ENCODE measurements at regions not wholly inside any gene's neighbourhood (a gene's known extent, or its start where the extent isn't known, plus 50 kb on each side); places are given as distances from the start of the nearest gene placed in this dataset.

DNA sequence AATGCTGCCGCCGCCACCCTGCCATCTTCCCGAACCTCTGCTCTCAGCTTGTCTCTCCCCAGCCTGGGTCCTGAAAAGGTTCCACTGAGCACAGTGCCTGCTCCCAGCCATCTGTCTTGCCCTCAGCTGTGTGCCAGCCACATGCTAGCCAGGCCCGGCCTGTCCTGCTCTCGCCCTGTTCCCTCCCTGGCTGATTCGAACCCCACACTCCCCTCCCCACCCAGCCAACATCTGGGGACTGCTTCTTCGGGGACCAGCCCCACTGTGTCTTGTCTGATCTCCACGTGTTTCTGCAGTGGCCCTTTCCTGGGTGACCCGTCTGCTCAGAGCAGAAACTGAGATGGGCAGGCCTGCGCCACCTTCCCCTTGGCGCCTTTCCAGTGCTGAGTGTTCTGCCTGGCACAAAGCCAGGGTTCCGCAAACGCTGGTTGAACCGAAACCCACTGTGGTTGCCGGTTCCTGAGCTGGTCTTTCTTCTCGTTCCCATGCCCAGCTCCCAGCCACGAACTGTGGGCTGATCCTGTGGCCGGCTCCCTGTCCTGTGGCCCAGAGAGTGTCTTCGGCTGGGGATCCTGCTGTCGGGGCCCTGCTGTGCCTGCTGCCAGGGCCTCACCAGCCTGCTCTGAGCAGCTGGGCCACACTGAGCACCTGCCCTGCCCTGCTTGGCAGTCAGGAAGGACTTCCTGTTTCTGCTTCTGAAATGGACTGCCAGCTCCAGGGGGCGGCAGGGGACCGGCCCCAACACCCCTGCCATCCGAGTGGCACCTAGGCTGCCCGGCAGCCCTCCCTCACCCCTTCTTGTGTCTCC is 62.7 kb upstream of the KLF13 start:
- no peak overlapping the region for H3K9ac ChIP-seq (ENCODE audit: insufficient read length)

DNA sequence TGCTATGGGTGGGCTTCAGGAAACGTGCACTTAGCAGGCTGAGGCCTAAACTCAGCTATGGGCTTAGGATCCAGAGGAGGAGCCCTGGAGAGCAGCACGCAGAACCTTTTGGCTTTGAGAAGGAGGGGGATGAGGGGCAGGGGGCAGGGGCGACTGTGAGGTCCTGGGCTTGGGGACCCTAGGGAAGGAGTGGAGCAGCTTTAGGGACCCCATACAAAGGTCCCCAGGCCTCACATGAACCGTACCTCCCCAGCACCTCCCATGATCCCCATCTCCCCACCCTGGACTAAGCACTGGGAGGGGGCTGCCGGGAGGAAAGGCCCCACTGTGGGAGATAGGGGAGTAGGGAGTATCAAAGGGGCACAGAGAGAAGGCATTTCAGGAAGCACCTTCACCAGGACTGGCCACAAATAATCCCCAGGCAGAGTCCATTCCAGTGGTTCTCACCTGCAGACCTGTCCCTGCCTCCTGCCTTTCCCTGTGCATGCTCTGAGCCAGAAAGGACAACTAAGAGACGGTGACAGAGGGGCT is 62.0 kb upstream of the KLF13 start:
- TF ChIP-seq EZH2 (IDR thresholded peaks at IDR 0.05) (no peak), FOXP2 (optimal IDR thresholded peaks at IDR 0.05; ENCODE audit: control extremely low read depth, extremely low read length, insufficient read depth) (no peak), POLR2AphosphoS5 (IDR thresholded peaks at IDR 0.05; ENCODE audit: borderline replicate concordance, low read depth, low read length) (no peak)
- no peak for DNase-seq (ENCODE audit: low read depth, low spot score)
- Histone ChIP-seq H3K4me3 (no peak overlapping the region), H3K9ac (ENCODE audit: insufficient read length) (no peak overlapping the region), H3K36me3 (ENCODE audit: insufficient read depth, low read length) (no peaks in the 10 kb centered on the region), H3K27ac (no peak overlapping the region), H3K9me3 (ENCODE audit: low read depth, low read length) (no peaks in the 10 kb centered on the region)

More for the DNA sequence above, 62.7 kb upstream of the KLF13 start:
- TF ChIP-seq POLR2AphosphoS5 (IDR thresholded peaks at IDR 0.05; ENCODE audit: borderline replicate concordance, low read depth, low read length) = no peak
- no peak for TF ChIP-seq FOXP2 (optimal IDR thresholded peaks at IDR 0.05; ENCODE audit: control extremely low read depth, extremely low read length, insufficient read depth)
- no peak for TF ChIP-seq EZH2 (IDR thresholded peaks at IDR 0.05)
- Histone ChIP-seq H3K4me3 (no peak overlapping the region), H3K36me3 (ENCODE audit: insufficient read depth, low read length) (no peaks in the 10 kb centered on the region), H3K27ac (no peak overlapping the region), H3K9me3 (ENCODE audit: low read depth, low read length) (no peaks in the 10 kb centered on the region)
- DNase-seq (ENCODE audit: low read depth, low spot score) = no peak

DNA sequence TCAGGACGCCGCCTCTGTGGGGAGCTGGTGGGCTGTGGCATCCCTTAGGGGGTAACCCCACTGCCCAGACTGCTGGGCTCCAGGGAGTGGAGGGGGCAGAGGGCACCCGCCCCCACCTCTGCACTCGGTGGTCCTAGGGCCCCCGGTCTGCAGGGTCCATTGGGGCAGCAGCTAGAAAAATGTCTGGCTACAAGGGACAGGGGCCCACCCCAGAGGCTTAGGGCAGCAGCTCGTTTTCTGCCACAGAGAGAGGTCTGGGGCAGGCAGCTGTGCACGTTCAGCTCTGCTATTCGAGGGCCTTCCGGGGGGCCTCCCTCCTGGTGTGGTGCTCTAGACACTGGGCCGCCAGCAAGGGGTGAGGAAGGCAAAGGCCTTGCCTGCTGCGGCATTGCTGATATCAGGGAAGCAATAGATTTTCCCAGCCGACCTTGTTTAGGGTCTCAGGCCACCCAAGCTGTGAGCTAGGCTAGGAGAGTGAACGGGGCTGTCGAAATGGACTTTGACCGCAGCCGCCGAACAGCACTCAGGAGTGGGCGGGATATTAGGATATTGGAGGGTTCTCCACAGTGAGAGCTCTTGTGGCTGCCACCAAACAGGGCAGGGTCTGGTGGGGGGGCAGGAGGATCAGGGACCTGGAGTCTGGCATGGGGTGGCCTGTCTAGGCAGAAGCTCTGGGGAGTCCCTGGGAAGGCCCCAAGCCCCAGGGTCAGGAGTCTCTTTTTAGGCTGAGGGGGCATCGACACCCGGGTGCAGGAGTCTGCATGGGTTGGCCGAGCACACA is 61.4 kb upstream of the KLF13 start:
- DNase-seq (ENCODE audit: low read depth, low spot score) = no peak
- H3K36me3 ChIP-seq (ENCODE audit: insufficient read depth, low read length) = no peaks in the 10 kb centered on the region
- H3K27ac ChIP-seq = no peak overlapping the region
- no peaks in the 10 kb centered on the region for H3K9me3 ChIP-seq (ENCODE audit: low read depth, low read length)
- no peak overlapping the region for H3K9ac ChIP-seq (ENCODE audit: insufficient read length)
- TF ChIP-seq EZH2 (IDR thresholded peaks at IDR 0.05) (no peak), POLR2AphosphoS5 (IDR thresholded peaks at IDR 0.05; ENCODE audit: borderline replicate concordance, low read depth, low read length) (no peak), FOXP2 (optimal IDR thresholded peaks at IDR 0.05; ENCODE audit: control extremely low read depth, extremely low read length, insufficient read depth) (no peak)
- H3K4me3 ChIP-seq = no peak overlapping the region

DNA sequence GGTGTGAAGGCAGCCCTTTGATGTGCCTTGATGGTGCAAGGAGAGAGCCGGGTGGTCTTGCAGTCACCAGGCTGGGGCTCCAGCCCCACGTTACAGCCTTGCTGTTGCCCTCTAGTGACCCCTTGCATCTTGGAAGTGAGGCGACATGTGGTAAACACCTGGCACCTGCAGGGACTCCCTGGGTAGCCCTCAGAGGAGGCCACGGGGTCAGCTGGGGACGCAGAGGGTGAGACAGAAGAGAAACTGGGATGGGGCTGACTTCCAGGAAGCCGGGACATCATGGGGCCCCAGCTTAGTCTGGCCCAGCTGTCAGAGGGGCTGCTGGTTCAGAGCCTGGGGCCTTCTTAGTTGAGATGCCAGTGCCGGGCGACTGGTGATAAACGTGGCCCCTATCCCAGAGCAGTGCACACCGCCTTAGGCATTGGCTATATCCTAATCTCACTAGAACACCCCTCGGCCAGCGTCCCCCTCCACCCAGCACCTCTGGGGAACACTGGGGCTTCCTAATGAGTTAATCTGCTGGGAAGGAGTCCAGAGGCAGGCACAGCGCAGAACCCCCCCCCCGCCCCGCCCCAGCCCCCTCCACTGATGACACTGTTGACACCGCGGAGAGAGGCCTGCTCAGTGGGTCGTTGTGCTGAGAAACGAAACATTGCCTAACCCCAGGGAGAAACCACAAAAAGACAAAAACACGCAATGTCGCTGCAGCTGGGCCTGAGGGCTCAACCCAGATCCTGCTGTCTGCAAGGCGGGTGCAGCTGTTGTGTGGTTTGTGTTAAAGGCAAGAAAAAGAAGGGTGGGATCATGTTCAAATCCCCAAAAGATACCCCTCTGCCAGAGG is 60.5 kb upstream of the KLF13 start:
- peak; percentile 63 for TF ChIP-seq FOXP2 (optimal IDR thresholded peaks at IDR 0.05; ENCODE audit: control extremely low read depth, extremely low read length, insufficient read depth)
- no peak for TF ChIP-seq POLR2AphosphoS5 (IDR thresholded peaks at IDR 0.05; ENCODE audit: borderline replicate concordance, low read depth, low read length)
- DNase-seq (ENCODE audit: low read depth, low spot score) = peak; percentile 5
- H3K9ac ChIP-seq (ENCODE audit: insufficient read length) = no peak overlapping the region
- H3K27ac ChIP-seq = no peak overlapping the region
- H3K36me3 ChIP-seq (ENCODE audit: insufficient read depth, low read length) = no peaks in the 10 kb centered on the region
- no peaks in the 10 kb centered on the region for H3K9me3 ChIP-seq (ENCODE audit: low read depth, low read length)
- H3K4me3 ChIP-seq = no peak overlapping the region; the same call in 1 of the 2 replicates

DNA sequence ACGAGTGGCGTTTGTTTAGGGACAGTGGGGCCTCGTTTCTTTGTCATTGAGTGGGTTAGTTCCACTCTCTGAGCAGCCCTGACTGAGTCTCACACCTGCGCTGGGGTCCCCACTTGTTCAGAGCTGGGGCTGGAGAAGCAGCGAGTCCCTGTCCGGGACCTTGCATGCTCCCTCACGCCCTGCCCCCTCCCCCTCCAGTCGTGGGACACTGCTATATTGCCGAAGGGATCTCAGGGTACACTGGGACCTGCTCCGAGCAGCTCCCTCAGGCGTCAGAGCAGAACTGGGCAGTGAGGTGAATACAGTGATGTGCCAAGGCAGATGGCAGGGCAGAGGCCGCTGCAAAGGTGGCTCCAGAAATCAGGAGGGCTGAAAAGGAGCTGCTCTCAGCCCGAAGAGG is 59.9 kb upstream of the KLF13 start:
- no peak for DNase-seq (ENCODE audit: low read depth, low spot score)
- no peak overlapping the region; the same call in 1 of the 2 replicates for H3K4me3 ChIP-seq
- H3K36me3 ChIP-seq (ENCODE audit: insufficient read depth, low read length) = no peaks in the 10 kb centered on the region
- TF ChIP-seq FOXP2 (optimal IDR thresholded peaks at IDR 0.05; ENCODE audit: control extremely low read depth, extremely low read length, insufficient read depth) (no peak), EZH2 (IDR thresholded peaks at IDR 0.05) (no peak), POLR2AphosphoS5 (IDR thresholded peaks at IDR 0.05; ENCODE audit: borderline replicate concordance, low read depth, low read length) (no peak)
- H3K27ac ChIP-seq = no peak overlapping the region
- no peak overlapping the region for H3K9ac ChIP-seq (ENCODE audit: insufficient read length)
- H3K9me3 ChIP-seq (ENCODE audit: low read depth, low read length) = no peaks in the 10 kb centered on the region

DNA sequence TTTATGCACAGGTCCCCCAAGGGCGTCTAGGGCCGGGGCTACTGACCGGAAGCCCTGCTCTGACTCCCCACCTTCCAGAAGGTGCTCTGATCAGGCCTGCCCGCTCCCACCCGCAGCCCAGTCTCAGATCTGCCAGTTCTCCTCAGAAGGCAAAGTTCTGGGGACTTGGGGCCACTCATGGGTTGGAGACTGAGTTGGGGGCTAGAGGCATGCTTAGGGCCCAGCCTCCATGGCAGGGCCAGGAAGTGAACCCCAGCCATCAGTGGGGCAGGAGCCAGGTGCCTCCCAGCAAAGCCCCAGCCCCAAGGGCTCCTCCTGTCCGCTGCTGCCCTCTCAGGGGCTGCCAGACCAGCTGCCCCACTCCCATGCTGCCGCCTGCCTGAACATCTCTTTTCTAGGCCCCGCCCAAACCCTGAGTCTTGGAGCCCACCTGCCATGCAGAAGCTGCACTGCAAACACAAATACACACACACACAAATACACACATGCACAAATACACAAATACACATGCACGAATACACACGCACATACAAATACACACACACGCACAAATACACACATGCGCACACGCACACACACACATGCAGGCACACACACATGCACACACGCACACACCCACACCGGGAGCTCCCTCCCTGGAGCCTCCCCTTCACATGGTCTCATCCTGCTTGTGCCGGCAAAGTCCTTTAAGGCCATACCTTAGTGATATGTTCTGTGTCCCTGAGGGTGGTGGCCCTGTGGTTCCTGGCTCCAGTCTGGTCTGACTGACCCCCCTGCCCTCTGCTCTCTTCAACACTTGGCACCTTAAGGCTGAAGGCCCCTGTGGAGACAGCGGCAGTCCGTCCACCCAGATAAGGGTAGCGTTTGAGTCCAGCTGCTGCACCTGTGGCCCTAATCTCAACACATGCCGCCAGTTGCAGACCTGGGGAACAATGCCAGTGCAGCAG is 59.2 kb upstream of the KLF13 start:
- H3K36me3 ChIP-seq (ENCODE audit: insufficient read depth, low read length) = no peaks in the 10 kb centered on the region
- no peak for TF ChIP-seq POLR2AphosphoS5 (IDR thresholded peaks at IDR 0.05; ENCODE audit: borderline replicate concordance, low read depth, low read length)
- no peak for TF ChIP-seq EZH2 (IDR thresholded peaks at IDR 0.05)
- no peak for TF ChIP-seq FOXP2 (optimal IDR thresholded peaks at IDR 0.05; ENCODE audit: control extremely low read depth, extremely low read length, insufficient read depth)
- no peak overlapping the region for H3K27ac ChIP-seq
- no peak overlapping the region for H3K9ac ChIP-seq (ENCODE audit: insufficient read length)
- DNase-seq (ENCODE audit: low read depth, low spot score) = no peak
- no peak overlapping the region for H3K4me3 ChIP-seq
- H3K9me3 ChIP-seq (ENCODE audit: low read depth, low read length) = no peaks in the 10 kb centered on the region

DNA sequence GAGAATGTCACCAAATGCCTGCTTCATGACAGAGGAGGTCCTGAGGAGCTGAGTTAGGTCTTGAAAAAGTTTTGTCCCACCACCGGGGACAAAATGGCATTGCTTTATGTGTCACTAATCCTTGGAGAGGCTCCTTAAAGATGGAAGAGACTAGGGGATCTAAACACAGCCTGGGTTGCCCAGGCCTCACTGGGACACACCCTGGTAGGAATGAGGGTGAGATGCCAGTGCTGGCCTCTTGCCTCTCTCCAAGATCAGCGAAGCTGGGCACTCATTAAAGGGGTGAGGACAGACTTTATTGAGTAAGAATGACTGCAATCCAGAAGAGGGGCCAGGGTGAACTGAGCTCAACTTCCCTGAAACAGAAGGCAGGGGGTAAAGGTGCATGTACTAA is 58.5 kb upstream of the KLF13 start:
- no peak overlapping the region for H3K9ac ChIP-seq (ENCODE audit: insufficient read length)
- H3K36me3 ChIP-seq (ENCODE audit: insufficient read depth, low read length) = no peaks in the 10 kb centered on the region
- no peak overlapping the region for H3K27ac ChIP-seq
- no peak for DNase-seq (ENCODE audit: low read depth, low spot score)
- no peaks in the 10 kb centered on the region for H3K9me3 ChIP-seq (ENCODE audit: low read depth, low read length)
- TF ChIP-seq EZH2 (IDR thresholded peaks at IDR 0.05) (no peak), FOXP2 (optimal IDR thresholded peaks at IDR 0.05; ENCODE audit: control extremely low read depth, extremely low read length, insufficient read depth) (no peak), POLR2AphosphoS5 (IDR thresholded peaks at IDR 0.05; ENCODE audit: borderline replicate concordance, low read depth, low read length) (no peak)
- H3K4me3 ChIP-seq = no peak overlapping the region

All from SK-N-MC (cell line).